ENCODE measurements at regions not wholly inside any gene's neighbourhood (a gene's known extent, or its start where the extent isn't known, plus 50 kb on each side); places are given as distances from the start of the nearest gene placed in this dataset.

DNA sequence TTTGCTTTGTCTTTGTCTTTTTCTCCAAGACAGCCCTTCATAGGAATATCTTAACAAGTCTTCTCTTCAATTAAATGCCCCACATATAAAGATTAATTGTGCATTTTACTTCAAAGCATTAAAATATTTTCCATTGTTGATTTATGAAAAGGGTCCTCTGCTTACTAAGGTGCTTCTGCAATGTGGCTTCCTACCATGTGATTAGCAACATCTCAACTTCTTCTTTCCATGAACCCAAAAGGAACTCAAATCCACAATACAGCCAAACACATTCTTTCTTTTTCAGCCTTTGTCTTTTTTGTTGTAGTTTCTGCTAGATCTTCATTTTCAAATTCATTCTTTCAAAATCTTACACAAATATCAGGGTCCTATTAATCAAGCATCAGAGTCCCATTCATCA lies 309.2 kb downstream of the NSUN3 start:
- TF ChIP-seq CTCF (IDR thresholded peaks at IDR 0.05) (no peak), POLR2A (IDR thresholded peaks at IDR 0.05) (no peak)

Measured in body of pancreas (tissue), 4 donors.